ENCODE measurements at regions not wholly inside any gene's neighbourhood (a gene's known extent, or its start where the extent isn't known, plus 50 kb on each side); places are given as distances from the start of the nearest gene placed in this dataset.

DNA sequence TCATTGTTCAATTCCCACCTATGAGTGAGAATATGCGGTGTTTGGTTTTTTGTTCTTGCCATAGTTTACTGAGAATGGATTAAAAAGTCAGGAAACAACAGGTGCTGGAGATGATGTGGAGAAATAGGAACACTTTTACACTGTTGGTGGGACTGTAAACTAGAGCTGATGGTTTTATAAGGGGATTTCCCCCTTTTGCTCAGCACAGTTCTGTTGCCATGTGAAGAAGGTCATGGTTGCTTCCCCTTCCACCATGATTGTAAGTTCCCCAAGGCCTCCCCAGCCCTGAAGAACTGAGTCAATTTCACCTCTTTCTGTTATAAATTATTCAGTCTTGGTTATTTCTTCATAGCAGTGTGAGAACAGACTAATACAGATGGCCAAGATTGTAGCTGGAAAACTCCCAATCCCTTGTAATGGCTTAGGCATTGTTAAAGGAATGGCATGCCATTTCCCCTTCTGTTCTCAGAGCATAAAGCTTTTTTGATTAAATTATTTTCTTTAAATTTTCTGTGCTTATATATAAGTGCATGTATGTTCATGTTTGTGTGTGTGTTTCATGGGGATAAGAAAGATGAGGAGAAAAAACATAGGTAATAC lies 144.8 kb downstream of the BACH1 start:
- no peaks in the 10 kb centered on the region for H3K27me3 ChIP-seq (ENCODE audit: insufficient read depth, low read depth, severe bottlenecking)
- no peak overlapping the region for H3K4me3 ChIP-seq (ENCODE audit: low read depth, low read length)
- no peak overlapping the region for H3K27ac ChIP-seq
- no peak for DNase-seq
- no peak for TF ChIP-seq CTCF (IDR thresholded peaks at IDR 0.05; ENCODE audit: low read depth, low read length)
- no peaks in the 10 kb centered on the region for H3K9me3 ChIP-seq (ENCODE audit: severe bottlenecking)
- no peaks in the 10 kb centered on the region for H3K36me3 ChIP-seq

DNA sequence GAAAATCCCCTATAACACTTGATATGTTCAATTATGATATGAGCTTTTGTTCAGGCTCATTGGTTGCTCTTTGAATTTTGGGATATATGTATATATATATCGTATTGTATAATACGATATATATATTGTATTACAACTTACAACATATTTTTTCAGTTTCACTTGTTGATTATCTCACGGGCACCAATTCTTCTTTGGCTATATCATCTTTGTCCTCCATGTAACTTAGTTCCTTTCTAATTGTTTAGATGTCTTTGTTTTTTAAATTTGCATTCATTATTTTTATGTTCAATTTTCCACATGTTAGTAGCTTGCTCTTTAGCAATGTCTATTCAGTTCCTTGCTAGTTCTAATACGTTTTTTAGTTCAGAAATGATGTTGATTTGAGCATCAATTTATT lies 150.0 kb downstream of the BACH1 start:
- Histone ChIP-seq H3K9me3 (ENCODE audit: severe bottlenecking) (no peaks in the 10 kb centered on the region), H3K27ac (no peak overlapping the region), H3K4me3 (ENCODE audit: low read depth, low read length) (no peak overlapping the region), H3K36me3 (no peaks in the 10 kb centered on the region), H3K27me3 (ENCODE audit: insufficient read depth, low read depth, severe bottlenecking) (no peaks in the 10 kb centered on the region)
- no peak for TF ChIP-seq CTCF (IDR thresholded peaks at IDR 0.05; ENCODE audit: low read depth, low read length)
- no peak for DNase-seq

DNA sequence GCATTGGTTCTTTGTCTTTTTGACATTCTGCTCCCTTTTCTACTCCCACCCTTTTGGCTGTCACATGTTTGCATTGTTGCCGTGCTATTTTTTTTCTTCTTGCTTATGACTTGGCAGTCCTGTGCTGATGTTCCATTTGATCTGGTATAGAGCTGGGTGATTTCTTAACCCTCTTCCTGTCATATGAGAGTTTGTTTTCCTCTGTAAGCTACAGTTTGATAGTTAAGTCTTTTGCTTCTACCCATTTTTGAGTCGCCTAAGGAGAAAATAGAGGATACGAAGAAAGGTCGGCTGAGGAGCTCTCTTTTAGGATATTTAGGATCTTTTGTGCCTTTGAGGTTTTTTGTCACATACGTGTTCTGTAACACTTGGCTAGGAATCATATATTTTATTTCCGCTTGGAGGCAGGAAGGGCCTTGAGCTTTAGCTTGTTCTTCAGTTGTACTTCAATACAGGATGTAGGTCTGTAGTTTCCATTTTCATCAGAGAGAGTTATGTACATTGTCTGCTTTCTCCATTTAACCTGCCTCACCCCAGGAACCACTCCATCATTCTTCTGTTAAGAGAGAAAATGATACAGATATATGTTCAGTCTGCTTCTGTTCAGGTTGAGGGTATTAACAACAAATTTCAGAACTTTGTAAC lies 150.7 kb downstream of the BACH1 start:
- H3K4me3 ChIP-seq (ENCODE audit: low read depth, low read length) = no peak overlapping the region
- H3K27ac ChIP-seq = no peak overlapping the region
- DNase-seq = no peak
- no peak for TF ChIP-seq CTCF (IDR thresholded peaks at IDR 0.05; ENCODE audit: low read depth, low read length)
- H3K27me3 ChIP-seq (ENCODE audit: insufficient read depth, low read depth, severe bottlenecking) = no peaks in the 10 kb centered on the region
- H3K9me3 ChIP-seq (ENCODE audit: severe bottlenecking) = no peaks in the 10 kb centered on the region
- no peaks in the 10 kb centered on the region for H3K36me3 ChIP-seq

- Histone ChIP-seq H3K4me3 (ENCODE audit: low read depth, low read length) (no peak overlapping the region), H3K9me3 (ENCODE audit: severe bottlenecking) (no peaks in the 10 kb centered on the region), H3K27me3 (ENCODE audit: insufficient read depth, low read depth, severe bottlenecking) (no peaks in the 10 kb centered on the region), H3K27ac (no peak overlapping the region), H3K36me3 (no peaks in the 10 kb centered on the region)
- no peak for DNase-seq
- no peak for TF ChIP-seq CTCF (IDR thresholded peaks at IDR 0.05; ENCODE audit: low read depth, low read length)
Measured at GRCh38 chr21:29450058-29450457, 151.3 kb downstream of the BACH1 start.

GRCh38 chr21:29453511-29453910 lies 154.8 kb downstream of the BACH1 start:
- no peaks in the 10 kb centered on the region for H3K36me3 ChIP-seq
- no peaks in the 10 kb centered on the region for H3K9me3 ChIP-seq (ENCODE audit: severe bottlenecking)
- TF ChIP-seq CTCF (IDR thresholded peaks at IDR 0.05; ENCODE audit: low read depth, low read length) = no peak
- DNase-seq = no peak
- H3K27ac ChIP-seq = no peak overlapping the region
- no peaks in the 10 kb centered on the region for H3K27me3 ChIP-seq (ENCODE audit: insufficient read depth, low read depth, severe bottlenecking)
- no peak overlapping the region for H3K4me3 ChIP-seq (ENCODE audit: low read depth, low read length)

DNA sequence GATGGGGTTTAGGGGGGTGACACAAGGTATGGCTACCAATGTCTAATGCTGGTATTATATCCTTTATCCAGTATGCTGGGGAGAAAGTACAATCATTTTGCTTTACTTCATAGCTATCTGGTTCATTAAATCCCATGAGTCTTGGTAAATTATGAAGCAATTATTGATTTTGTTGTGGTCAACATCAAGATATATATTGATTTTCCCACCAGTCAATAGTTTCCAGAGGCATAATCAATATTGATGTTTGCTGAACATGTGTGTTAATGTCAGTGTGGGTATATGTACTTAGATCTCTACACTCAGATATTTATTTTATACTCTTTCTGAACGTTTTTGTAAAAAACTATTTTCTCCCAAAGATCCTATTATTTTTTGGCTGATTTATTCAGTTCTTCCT lies 155.5 kb downstream of the BACH1 start:
- Histone ChIP-seq H3K36me3 (no peaks in the 10 kb centered on the region), H3K27ac (no peak overlapping the region), H3K27me3 (ENCODE audit: insufficient read depth, low read depth, severe bottlenecking) (no peaks in the 10 kb centered on the region), H3K9me3 (ENCODE audit: severe bottlenecking) (no peaks in the 10 kb centered on the region), H3K4me3 (ENCODE audit: low read depth, low read length) (no peak overlapping the region)
- no peak for TF ChIP-seq CTCF (IDR thresholded peaks at IDR 0.05; ENCODE audit: low read depth, low read length)
- no peak for DNase-seq

All from WERI-Rb-1 (cell line).